ENCODE measurements at regions not wholly inside any gene's neighbourhood (a gene's known extent, or its start where the extent isn't known, plus 50 kb on each side); places are given as distances from the start of the nearest gene placed in this dataset.
"Not testable (repeated sequence)": the region's sequence is repeated elsewhere in the genome, so short reads cannot be mapped to it uniquely, and the experiment has no call there.

- DNase-seq: no peak
Measured at GRCh38 chr20:1810572-1810925, 84.7 kb upstream of the SIRPA start.

GRCh38 chr20:1809611-1810510 lies 85.3 kb upstream of the SIRPA start:
- no peak for DNase-seq

GRCh38 chr20:1809131-1809572 lies 86.1 kb upstream of the SIRPA start:
- DNase-seq: no peak

GRCh38 chr20:1808101-1808500 lies 87.1 kb upstream of the SIRPA start:
- DNase-seq: no peak

DNA sequence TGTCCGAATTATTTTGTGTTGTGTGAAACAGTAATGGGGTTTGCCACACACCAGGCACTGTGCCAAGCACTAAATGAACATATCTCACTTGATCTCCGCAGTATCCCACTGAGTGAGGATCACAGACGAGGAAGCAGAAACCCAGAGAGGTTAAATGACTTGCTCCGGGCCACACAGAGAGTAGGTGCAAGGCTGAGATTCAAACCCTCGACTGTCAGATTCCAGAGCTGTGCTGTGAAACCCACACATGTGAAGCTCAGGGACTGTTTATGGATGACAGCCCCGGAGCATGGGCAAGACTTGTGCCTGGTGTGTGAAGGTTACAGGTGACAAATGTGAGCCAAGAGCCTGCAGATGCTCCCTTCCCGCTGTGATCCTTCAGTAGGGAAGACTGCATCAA lies 87.8 kb upstream of the SIRPA start:
- no peak for DNase-seq

GRCh38 chr20:1806456-1806855 lies 88.8 kb upstream of the SIRPA start:
- DNase-seq: no peak

GRCh38 chr20:1805816-1806215 lies 89.4 kb upstream of the SIRPA start:
- DNase-seq: no peak

DNA sequence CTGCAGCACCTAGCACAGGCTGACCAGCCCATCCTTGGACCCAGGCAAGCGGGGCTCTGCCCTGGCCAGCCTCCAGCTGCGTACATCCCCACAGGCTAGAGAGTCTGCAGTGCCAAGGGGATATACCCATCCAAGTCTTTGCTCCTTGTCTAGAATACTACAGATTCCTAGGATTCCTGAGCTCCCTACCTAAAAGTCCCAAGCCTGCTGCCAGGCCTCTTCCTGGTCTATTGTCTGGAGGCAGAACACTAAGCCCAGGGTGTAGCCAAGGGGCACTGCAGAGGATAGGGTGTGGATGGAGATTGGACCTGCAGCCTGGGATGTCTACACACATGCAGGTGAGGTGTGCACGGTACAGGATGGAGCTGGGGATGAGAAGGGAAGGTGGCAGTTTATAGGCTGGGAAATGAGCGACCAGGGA lies 90.0 kb upstream of the SIRPA start:
- DNase-seq: no peak

- DNase-seq: no peak
Measured at GRCh38 chr20:1804554-1804956, 90.7 kb upstream of the SIRPA start.

GRCh38 chr20:1803932-1804501 lies 91.2 kb upstream of the SIRPA start:
- DNase-seq: no peak

DNA sequence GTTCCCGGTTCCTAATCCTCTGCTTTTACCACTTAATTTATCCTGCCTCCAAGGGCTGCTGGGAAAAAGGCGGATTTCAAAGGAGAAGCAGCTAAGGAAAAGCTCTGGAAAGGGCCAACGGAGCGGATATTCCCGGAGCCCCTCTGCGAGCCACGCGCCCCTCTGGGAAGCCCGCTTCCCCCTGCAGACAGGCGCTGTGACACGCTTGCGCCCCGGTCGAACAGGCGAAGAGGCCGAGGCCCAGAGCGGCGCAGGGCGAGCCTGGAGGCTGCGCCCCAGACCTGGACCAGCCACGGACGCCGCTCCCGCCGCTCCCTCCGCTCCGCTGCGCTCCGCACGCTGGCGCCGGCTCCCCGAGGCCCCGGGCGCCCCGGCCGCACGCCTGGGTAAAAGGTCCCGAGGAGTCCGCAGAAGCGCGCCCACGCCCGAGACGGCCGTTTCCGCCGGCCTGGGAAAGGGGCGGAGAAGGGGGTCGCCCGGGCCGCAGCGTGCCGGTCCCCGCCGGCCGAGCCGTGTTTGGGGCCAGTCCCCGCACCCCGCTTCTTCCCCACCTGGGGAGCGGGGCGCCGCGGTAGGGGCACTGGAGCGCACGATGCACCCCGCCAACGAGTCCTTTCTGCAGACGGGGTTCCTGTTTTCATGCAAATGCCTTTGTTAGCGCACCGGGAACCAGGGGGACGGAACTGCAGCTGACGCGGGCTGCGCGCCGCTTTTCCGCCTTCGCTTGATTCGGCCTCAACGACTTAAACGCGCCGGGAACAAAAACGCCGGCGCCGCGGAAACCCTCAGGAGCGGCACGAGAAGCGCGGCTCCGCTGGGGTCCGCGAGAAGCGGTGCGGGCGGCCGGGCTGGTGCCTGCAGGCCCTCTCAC lies 91.9 kb upstream of the SIRPA start:
- DNase-seq: no peak

DNA sequence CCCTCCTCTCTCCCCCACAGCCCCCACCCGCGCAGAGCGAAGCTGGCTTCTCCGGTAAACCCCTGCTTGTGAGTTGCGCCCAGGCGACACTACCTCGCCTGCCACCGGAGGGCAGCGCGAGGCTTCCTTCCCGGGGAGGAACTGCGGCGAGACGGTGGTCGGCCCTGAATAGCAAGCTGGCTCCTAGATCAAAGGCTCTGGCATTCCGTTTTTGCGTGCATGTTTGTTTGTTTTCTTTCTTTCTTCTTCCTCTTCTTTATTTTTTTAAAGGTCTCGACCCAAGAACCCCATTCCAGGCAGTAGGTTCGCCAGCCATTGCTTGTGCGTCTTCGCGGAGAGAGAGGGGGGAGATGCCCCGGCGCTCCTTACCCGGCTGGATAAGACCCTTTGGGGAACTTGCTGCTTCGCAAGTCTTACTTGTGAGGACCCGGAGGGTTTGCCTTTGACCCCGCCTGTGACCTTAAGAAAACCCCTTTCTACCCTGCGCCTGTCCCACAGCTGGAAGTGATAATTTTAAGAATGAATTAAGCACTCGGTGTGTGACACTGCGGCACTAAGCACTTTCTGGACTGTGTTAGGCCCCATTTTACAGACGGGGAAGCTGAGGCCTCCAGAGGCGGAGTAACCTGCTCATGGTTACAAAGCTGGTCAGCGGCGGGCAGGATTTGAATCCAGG lies 92.7 kb upstream of the SIRPA start:
- DNase-seq: no peak

GRCh38 chr20:1801929-1802306 lies 93.3 kb upstream of the SIRPA start:
- no peak for DNase-seq

DNA sequence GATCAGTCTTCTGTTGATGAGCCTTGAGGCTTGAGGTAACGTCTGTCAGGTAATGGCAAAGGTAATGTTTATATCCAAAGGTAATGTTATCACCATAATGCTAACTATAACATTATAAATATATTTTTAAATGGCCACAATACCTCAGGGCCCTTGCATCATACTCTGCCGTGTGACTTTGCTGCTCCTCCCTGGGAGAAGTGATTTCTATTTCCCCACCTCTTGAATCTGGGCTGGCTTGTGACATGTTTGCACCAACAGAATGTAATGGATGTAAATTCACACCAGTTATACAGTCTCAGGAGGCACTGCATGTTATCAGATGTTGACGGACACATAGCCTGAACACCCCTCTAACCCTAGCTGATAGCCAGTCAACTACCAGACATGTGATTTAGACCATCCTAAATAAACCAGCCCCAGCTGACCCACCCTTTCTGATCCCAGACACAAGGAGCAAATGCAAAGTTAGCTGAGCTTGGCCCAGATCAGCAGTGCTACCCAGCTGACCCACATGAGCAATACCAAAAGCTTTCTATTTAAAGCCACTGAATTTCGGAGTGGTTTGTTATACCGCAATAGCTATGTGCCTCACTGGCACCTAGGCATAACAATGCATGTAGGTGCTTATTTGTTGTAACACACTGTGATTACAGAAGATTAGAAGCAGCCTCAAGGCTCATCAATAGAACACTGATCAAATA lies 93.8 kb upstream of the SIRPA start:
- DNase-seq: no peak

- no peak for DNase-seq
Measured at GRCh38 chr20:1800777-1801176, 94.4 kb upstream of the SIRPA start.

GRCh38 chr20:1800180-1800579 lies 95.0 kb upstream of the SIRPA start:
- DNase-seq: no peak

GRCh38 chr20:1799746-1800145 lies 95.5 kb upstream of the SIRPA start:
- not testable (repeated sequence) for DNase-seq

- DNase-seq: no peak
Measured at GRCh38 chr20:1798982-1799381, 96.2 kb upstream of the SIRPA start.

GRCh38 chr20:1793821-1794220 lies 101.4 kb upstream of the SIRPA start:
- DNase-seq: no peak

DNA sequence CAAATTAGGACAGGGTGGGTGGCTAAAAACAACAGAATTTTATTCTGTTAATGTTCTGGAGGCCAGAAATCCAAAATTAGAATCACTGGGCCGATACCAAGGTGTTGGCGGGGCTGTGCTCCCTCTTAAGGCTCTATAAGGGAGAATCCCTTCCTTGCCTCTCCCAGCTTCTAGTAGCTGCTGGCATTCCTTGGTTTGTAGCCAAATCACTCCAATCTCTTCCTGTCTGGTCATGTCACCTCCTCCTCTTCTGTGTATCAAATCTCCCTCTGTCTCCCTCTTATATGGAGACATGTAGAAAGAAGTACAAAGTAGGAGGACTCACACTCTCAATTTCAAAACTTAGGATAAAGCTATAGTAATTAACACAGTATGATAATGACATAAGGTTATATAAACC lies 102.9 kb upstream of the SIRPA start:
- no peak for DNase-seq

GRCh38 chr20:1790386-1790785 lies 104.8 kb upstream of the SIRPA start:
- DNase-seq: no peak

GRCh38 chr20:1788044-1788443 lies 107.2 kb upstream of the SIRPA start:
- DNase-seq: no peak

Data from NCI-H1436 treated with DMSO at 0.1 percent for 48 hours (cell line).